Mucosa of descending colon (tissue), 3 donors: ENCODE measurements at regions not wholly inside any gene's neighbourhood (a gene's known extent, or its start where the extent isn't known, plus 50 kb on each side); places are given as distances from the start of the nearest gene placed in this dataset.

Source experiments
- ATAC-seq: fragments of 200-7000 bp; cut with Tn5 transposase; one replicate; pipeline ENCODE4 v1.9.1; 2020; ENCODE audit warnings: mild to moderate bottlenecking, moderate library complexity
- DNase-seq, 3 donors: peaks; one replicate each; pipeline ENCODE4 v3.0.0-alpha.2; 2020
- H3K36me3 ChIP-seq: fragments of 200-600 bp; one replicate; pipeline ENCODE4 v1.8.0; 2021; ENCODE audit warnings: low read depth, mild to moderate bottlenecking
- H3K4me1 ChIP-seq: fragments of 200-600 bp; one replicate; pipeline ENCODE4 v1.8.0; 2021; ENCODE audit warnings: low read depth, mild to moderate bottlenecking
- H3K4me3 ChIP-seq: fragments of 200-600 bp; one replicate; pipeline ENCODE4 v1.8.0; 2021; ENCODE audit warnings: mild to moderate bottlenecking
- H3K9me3 ChIP-seq: fragments of 200-600 bp; one replicate; pipeline ENCODE4 v1.8.0; 2021; ENCODE audit warnings: mild to moderate bottlenecking
- intact Hi-C, 2 donors: fragments of 100-400 bp; cut with DNase I in 1 of 2; cut with micrococcal nuclease in 1 of 2; formaldehyde crosslinking; loops; one replicate each; pipeline versions ENCODE4 v1.11.0 to v1.11.1; 2022; cut with DNase I, micrococcal nuclease
- TF ChIP-seq, protein P1 (sequence below): fragments of 200-600 bp; IDR thresholded peaks from one replicate; pipeline ENCODE4 v1.8.0; 2022; ENCODE audit warnings: antibody characterized with exemption, mild to moderate bottlenecking
- donor health status: DM: no; HTN: no; CAD: no; lungs with moderate emphysema.
- donor health status: DM: no; HTN: no; CAD: no.
- donor health status: DM: no; HTN: yes; CAD: no.

DNA sequence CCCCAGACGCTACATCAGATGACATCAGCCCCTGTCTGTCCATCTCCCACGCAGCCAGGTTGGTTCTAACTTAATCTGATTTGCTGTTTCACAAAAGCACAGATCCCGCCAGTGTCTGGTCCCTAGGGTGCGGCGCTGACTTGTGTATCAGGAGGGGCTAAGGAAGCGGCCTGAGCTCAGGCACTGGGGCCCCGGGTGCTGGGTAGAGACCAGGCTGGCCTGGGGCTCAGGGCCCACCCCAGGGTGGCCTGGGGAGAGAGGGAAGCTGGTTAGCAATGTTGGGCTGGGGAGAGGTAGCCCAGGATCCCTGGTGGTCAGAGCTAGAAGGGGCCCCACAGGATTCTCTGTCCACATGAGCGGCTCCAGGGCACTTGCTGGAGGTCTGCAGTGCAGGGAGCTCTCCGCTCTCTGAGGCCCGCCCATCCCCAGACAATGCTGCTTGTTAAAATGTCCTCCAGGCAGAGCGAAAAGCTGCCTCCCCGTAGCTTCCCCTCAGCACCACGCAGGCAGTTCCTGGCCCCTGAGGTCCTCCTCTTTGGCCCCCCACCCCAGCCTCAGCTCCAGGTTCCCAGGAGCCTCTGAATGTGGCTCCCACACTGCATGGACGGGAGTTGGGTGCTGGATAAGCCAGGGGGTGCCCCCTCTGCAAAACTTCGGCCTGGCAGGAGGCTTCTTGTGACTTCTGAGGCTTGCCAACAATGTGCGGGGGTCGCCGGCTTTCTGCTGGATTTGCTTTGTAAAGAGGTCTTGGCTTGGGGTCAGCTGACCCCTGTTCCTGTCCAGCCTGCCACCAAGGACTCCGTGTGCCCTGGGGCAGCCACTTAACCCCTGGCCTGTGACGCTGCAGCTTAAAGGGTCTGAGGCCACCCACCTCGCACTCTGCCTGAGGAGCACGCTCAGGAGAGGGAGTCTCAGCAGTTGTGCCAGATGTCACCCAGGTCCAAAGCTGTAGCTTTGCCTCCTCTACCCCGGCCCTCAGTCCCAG, 112.9 kb downstream of the CPZ start:
- Histone ChIP-seq H3K4me1 (no peaks in the 10 kb centered on the region), H3K9me3 (no peaks in the 10 kb centered on the region), H3K36me3 (no peaks in the 10 kb centered on the region), H3K4me3 (no peak overlapping the region)
- DNase-seq (peak in 1 of 3 donors; percentile 37), ATAC-seq (no peak)
- TF ChIP-seq, protein P1, sequence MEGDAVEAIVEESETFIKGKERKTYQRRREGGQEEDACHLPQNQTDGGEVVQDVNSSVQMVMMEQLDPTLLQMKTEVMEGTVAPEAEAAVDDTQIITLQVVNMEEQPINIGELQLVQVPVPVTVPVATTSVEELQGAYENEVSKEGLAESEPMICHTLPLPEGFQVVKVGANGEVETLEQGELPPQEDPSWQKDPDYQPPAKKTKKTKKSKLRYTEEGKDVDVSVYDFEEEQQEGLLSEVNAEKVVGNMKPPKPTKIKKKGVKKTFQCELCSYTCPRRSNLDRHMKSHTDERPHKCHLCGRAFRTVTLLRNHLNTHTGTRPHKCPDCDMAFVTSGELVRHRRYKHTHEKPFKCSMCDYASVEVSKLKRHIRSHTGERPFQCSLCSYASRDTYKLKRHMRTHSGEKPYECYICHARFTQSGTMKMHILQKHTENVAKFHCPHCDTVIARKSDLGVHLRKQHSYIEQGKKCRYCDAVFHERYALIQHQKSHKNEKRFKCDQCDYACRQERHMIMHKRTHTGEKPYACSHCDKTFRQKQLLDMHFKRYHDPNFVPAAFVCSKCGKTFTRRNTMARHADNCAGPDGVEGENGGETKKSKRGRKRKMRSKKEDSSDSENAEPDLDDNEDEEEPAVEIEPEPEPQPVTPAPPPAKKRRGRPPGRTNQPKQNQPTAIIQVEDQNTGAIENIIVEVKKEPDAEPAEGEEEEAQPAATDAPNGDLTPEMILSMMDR = no peak
- intact Hi-C loops = no loop called here

DNA sequence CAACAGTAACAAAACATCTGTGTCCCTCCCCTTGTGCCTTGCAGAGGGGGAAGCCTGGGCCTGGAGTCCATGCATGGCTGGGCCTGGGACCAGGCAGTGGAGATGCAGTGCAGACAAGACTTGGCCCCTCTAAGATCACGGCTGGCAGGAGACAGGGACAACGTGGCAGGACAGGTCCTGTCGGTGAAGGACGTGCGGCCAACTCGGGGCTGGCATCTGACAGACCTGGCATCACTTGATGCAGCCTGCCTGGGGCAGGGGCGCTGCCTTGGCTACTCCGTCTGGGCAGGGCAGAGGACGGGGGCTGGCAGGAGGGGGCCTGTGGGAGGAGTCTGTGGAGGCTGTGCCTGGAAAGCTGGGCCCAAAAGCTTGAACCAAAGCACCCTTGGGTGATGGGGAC, 112.1 kb downstream of the CPZ start:
- TF ChIP-seq, protein P1 = no peak
- Histone ChIP-seq H3K36me3 (no peaks in the 10 kb centered on the region), H3K4me1 (no peaks in the 10 kb centered on the region), H3K4me3 (no peak overlapping the region), H3K9me3 (no peaks in the 10 kb centered on the region)
- intact Hi-C loops = no loop called here
- no peak for ATAC-seq
- DNase-seq = peak in 1 of 3 donors; percentile 47

DNA sequence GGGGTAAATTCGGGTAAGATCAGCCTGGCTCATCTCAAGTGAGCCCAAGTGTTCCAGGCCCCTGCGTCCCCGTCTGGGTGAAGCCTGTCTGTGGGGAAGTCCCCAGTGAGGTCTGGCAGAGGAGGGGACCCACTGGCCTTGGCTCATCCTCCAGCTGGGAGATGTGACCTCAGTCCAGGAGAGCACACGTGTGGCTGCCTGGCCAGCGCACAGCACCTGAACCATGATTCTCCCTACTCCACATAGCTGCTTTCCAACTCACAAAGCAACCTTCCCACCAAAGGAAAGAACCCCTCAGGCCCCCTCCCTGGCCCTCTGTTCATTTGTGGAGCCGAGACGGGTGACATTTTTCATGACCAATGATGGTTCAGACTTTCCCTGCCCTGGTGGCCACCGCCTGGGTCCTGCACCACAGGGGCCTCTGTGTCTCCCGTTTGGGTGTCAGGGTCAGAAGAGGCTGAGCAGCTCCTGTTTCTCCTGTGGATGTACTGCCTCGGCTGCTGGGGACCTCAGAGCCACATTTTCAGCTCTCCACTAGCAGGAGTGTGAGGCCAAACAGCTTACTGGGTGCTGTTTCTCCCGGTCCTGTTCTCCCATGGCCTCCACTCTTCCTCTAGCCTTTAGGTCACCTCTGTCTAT, 111.4 kb downstream of the CPZ start:
- H3K4me3 ChIP-seq = no peak overlapping the region
- TF ChIP-seq, protein P1 = no peak
- no peaks in the 10 kb centered on the region for H3K9me3 ChIP-seq
- H3K4me1 ChIP-seq = no peaks in the 10 kb centered on the region
- DNase-seq = no peak
- no peak for ATAC-seq
- H3K36me3 ChIP-seq = no peaks in the 10 kb centered on the region
- intact Hi-C loops = no loop called here

DNA sequence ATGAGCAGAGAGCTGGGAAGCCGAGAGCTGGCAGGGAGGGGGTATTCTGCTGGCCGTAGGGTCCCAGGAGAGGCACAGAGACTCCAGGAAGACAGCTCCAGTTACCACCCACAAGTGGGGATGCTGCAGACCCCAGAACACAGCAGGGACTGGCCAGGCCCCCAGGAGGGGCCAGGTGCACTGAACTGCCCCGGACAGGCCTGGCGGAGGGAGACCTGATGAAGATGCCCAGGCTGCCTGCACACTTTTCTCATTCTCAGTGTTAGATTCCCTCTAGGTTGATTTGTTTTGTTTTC, 110.8 kb downstream of the CPZ start:
- ATAC-seq (no peak), DNase-seq (no peak)
- Histone ChIP-seq H3K36me3 (no peaks in the 10 kb centered on the region), H3K9me3 (no peaks in the 10 kb centered on the region), H3K4me3 (no peak overlapping the region), H3K4me1 (no peaks in the 10 kb centered on the region)
- TF ChIP-seq, protein P1 = no peak
- intact Hi-C loops = no loop called here

DNA sequence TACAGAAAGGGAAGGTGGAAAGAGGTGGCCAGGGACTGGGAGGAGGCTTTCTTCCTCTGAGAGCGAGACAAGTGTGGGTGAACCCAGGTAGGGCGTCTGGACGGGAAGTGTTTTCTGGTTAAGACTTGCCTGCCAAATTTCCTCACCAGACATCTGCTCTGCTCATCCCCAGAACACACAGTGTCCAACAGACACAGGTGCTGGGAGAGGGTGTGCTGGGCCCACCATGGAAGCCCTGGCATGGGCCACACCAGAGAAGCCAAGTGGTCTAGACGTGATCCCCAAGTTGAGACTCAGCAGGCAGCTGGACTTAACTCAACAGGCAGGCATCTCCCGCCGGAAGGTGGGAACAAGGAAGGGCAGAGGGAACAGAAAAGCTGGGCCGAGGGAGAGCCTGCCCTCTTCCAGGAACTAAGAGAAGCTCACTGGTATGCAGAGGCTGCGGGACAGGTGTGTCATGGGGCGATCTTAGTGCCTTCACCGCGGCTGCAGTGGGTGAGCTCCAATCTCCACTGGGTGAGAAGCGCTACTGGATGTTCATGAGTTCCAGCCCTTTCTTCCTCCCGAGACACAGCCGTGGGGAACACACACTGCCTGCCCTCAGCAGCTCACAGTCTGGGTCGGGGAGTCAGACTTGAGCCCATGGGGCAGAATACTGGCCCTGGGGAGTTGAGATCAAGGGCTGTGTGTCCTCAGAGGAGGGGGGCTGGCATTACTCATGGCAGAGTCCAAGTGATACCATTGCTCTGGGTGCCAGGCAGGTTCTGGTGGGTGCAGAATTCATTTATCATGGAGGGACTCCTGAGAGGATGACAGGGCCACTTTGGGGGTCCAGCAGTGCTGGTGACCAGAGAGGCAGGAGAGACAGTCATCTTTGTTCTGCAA, 110.2 kb downstream of the CPZ start:
- DNase-seq = peak in 1 of 3 donors; percentile 18

More for the DNA sequence above, 110.2 kb downstream of the CPZ start:
- Histone ChIP-seq H3K4me3 (no peak overlapping the region), H3K9me3 (no peaks in the 10 kb centered on the region), H3K36me3 (no peaks in the 10 kb centered on the region), H3K4me1 (no peaks in the 10 kb centered on the region)
- intact Hi-C loops = no loop called here
- TF ChIP-seq, protein P1 = no peak
- ATAC-seq = no peak
